BE2C (cell line): ENCODE measurements at regions not wholly inside any gene's neighbourhood (a gene's known extent, or its start where the extent isn't known, plus 50 kb on each side); places are given as distances from the start of the nearest gene placed in this dataset.

Experiments
- DNase-seq: peaks from one replicate; pipeline ENCODE4 v3.0.0-alpha.2; 2020
- H3K27me3 ChIP-seq: fragments of 250-450 bp; sonication (Bioruptor Pico); 2 replicates; pipeline ENCODE4 v1.5.1; 2020; ENCODE audit warnings: mild to moderate bottlenecking
- H3K36me3 ChIP-seq: fragments of 250-450 bp; sonication (Bioruptor Pico); 2 replicates; pipeline ENCODE4 v1.5.1; 2020; ENCODE audit warnings: mild to moderate bottlenecking
- H3K4me1 ChIP-seq: fragments of 250-450 bp; sonication (Bioruptor Pico); 2 replicates; pipeline ENCODE4 v1.5.1; 2020
- H3K4me3 ChIP-seq: 2 replicates; pipeline ENCODE4 v1.5.1; 2011; ENCODE audit warnings: low read depth, low read length
- H3K9me3 ChIP-seq: fragments of 250-450 bp; sonication (Bioruptor Pico); 2 replicates; pipeline ENCODE4 v1.5.1; 2020
- CTCF ChIP-seq: IDR thresholded peaks from 2 replicates; pipeline ENCODE4 v1.5.1; 2012; ENCODE audit warnings: mild to moderate bottlenecking, low read depth, low read length

- no peak for TF ChIP-seq CTCF
- H3K4me3 ChIP-seq, result no peak overlapping the region
- no peaks in the 10 kb centered on the region for H3K9me3 ChIP-seq
- no peaks in the 10 kb centered on the region for H3K4me1 ChIP-seq
- H3K27me3 ChIP-seq, result no peaks in the 10 kb centered on the region
- no peak for DNase-seq
- H3K36me3 ChIP-seq, result no peaks in the 10 kb centered on the region
Observed at GRCh38 chr20:51195419-51195901, 172.6 kb upstream of the KCNG1 start.

GRCh38 chr20:51193066-51193772, 170.3 kb upstream of the KCNG1 start:
- no peaks in the 10 kb centered on the region for H3K36me3 ChIP-seq
- H3K9me3 ChIP-seq, result no peaks in the 10 kb centered on the region
- no peak for DNase-seq
- no peak for TF ChIP-seq CTCF
- no peak overlapping the region for H3K4me3 ChIP-seq
- H3K4me1 ChIP-seq, result no peaks in the 10 kb centered on the region
- no peaks in the 10 kb centered on the region for H3K27me3 ChIP-seq

GRCh38 chr20:51190783-51191180, 167.9 kb upstream of the KCNG1 start:
- H3K4me3 ChIP-seq, result no peak overlapping the region
- no peak for TF ChIP-seq CTCF
- no peak for DNase-seq
- no peaks in the 10 kb centered on the region for H3K27me3 ChIP-seq
- no peaks in the 10 kb centered on the region for H3K4me1 ChIP-seq
- H3K36me3 ChIP-seq, result no peaks in the 10 kb centered on the region
- H3K9me3 ChIP-seq, result no peaks in the 10 kb centered on the region

GRCh38 chr20:51189814-51190782, 167.2 kb upstream of the KCNG1 start:
- Histone ChIP-seq H3K4me1 (no peaks in the 10 kb centered on the region), H3K36me3 (no peaks in the 10 kb centered on the region), H3K27me3 (no peaks in the 10 kb centered on the region), H3K9me3 (no peaks in the 10 kb centered on the region), H3K4me3 (no peak overlapping the region)
- TF ChIP-seq CTCF, result no peak
- no peak for DNase-seq

- H3K4me3 ChIP-seq, result no peak overlapping the region
- no peaks in the 10 kb centered on the region for H3K4me1 ChIP-seq
- no peaks in the 10 kb centered on the region for H3K36me3 ChIP-seq
- DNase-seq, result no peak
- no peaks in the 10 kb centered on the region for H3K27me3 ChIP-seq
- H3K9me3 ChIP-seq, result no peaks in the 10 kb centered on the region
- TF ChIP-seq CTCF, result no peak
Observed at GRCh38 chr20:51188941-51189340, 166.0 kb upstream of the KCNG1 start.
